Mesenchymal stem cell (in vitro differentiated cells and primary cell): ENCODE measurements at regions not wholly inside any gene's neighbourhood (a gene's known extent, or its start where the extent isn't known, plus 50 kb on each side); places are given as distances from the start of the nearest gene placed in this dataset.

Experiments
- DNase-seq: peaks from one replicate; pipeline ENCODE4 v3.0.0-alpha.2; 2013
- H2AFZ ChIP-seq: one replicate; pipeline ENCODE4 v1.6.1; 2013; ENCODE audit warnings: low read depth, mild to moderate bottlenecking, control low read depth, inconsistent platforms, low read length, moderate library complexity
- H2AK5ac ChIP-seq: 2 replicates; pipeline ENCODE4 v1.6.1; 2013; ENCODE audit warnings: low read length, moderate library complexity, mild to moderate bottlenecking, inconsistent platforms; ENCODE audit not compliant: severe bottlenecking
- H2BK120ac ChIP-seq: one replicate; pipeline ENCODE4 v1.6.1; 2013; ENCODE audit warnings: low read depth, mild to moderate bottlenecking, inconsistent platforms, low read length, moderate library complexity
- H2BK12ac ChIP-seq, 2 experiments: one replicate each; pipeline ENCODE4 v1.6.1; 2013; ENCODE audit warnings: inconsistent platforms in 2 of 2, low read length in 2 of 2, mild to moderate bottlenecking in 2 of 2, moderate library complexity in 2 of 2, control low read depth in 1 of 2
- H2BK15ac ChIP-seq: one replicate; pipeline ENCODE4 v1.6.1; 2013; ENCODE audit warnings: mild to moderate bottlenecking, low read depth, inconsistent platforms; ENCODE audit not compliant: poor library complexity, severe bottlenecking
- H2BK5ac ChIP-seq: 2 replicates; pipeline ENCODE4 v1.6.1; 2013; ENCODE audit warnings: low read depth, mild to moderate bottlenecking, low read length, control low read depth, inconsistent platforms; ENCODE audit not compliant: poor library complexity, severe bottlenecking
- H3K14ac ChIP-seq, 2 experiments: one replicate each; pipeline ENCODE4 v1.6.1; 2013; ENCODE audit warnings: inconsistent platforms in 2 of 2, low read length in 2 of 2, control low read depth in 1 of 2, mild to moderate bottlenecking in 1 of 2, moderate library complexity in 1 of 2
- H3K18ac ChIP-seq, 2 experiments: one replicate each; pipeline ENCODE4 v1.6.1; 2013; ENCODE audit warnings: inconsistent platforms in 2 of 2, low read length in 2 of 2, control low read depth in 1 of 2, low read depth in 1 of 2, mild to moderate bottlenecking in 1 of 2
- H3K23ac ChIP-seq, 2 experiments: one replicate each; pipeline ENCODE4 v1.6.1; 2013; ENCODE audit warnings: inconsistent platforms in 2 of 2, low read length in 2 of 2, mild to moderate bottlenecking in 2 of 2, moderate library complexity in 2 of 2, control low read depth in 1 of 2
- H3K27ac ChIP-seq: 2 replicates; pipeline ENCODE4 v1.5.1; 2013; ENCODE audit warnings: mild to moderate bottlenecking, moderate library complexity, low read length, control low read depth, inconsistent platforms; ENCODE audit not compliant: poor library complexity, severe bottlenecking
- H3K27me3 ChIP-seq, 2 experiments: 2 replicates each; pipeline versions ENCODE4 v1.6.1 to v1.7.0; 2013; ENCODE audit warnings: low read length in 2 of 2, mild to moderate bottlenecking in 2 of 2, moderate library complexity in 2 of 2, control low read depth in 1 of 2, inconsistent platforms in 1 of 2; ENCODE audit not compliant: control insufficient read depth in 1 of 2, insufficient read depth in 1 of 2
- H3K36me3 ChIP-seq, 2 experiments: 2 replicates each; pipeline versions ENCODE4 v1.6.1 to v1.7.0; 2013; ENCODE audit warnings: low read length in 2 of 2, control low read depth in 1 of 2, inconsistent platforms in 1 of 2, low read depth in 1 of 2, mild to moderate bottlenecking in 1 of 2; ENCODE audit not compliant: insufficient read depth in 2 of 2, control insufficient read depth in 1 of 2
- H3K4ac ChIP-seq, 2 experiments: one replicate each; pipeline ENCODE4 v1.6.1; 2013; ENCODE audit warnings: inconsistent platforms in 2 of 2, low read length in 2 of 2, mild to moderate bottlenecking in 2 of 2, moderate library complexity in 2 of 2, control low read depth in 1 of 2, low read depth in 1 of 2
- H3K4me1 ChIP-seq: 2 replicates; pipeline ENCODE4 v1.6.1; 2013; ENCODE audit warnings: low read depth, low read length, control low read depth; ENCODE audit not compliant: control insufficient read depth, insufficient read depth
- H3K4me2 ChIP-seq: 2 replicates; pipeline ENCODE4 v1.6.1; 2013; ENCODE audit warnings: low read length, mild to moderate bottlenecking, inconsistent platforms; ENCODE audit not compliant: poor library complexity, severe bottlenecking
- H3K4me3 ChIP-seq, 2 experiments: 2 replicates each; pipeline versions ENCODE4 v1.5.1 to v1.7.0; 2013; ENCODE audit warnings: low read length in 2 of 2, mild to moderate bottlenecking in 2 of 2, control low read depth in 1 of 2, low read depth in 1 of 2; ENCODE audit not compliant: insufficient read depth in 1 of 2
- H3K79me1 ChIP-seq: replicated peaks from 2 replicates; pipeline ENCODE4 v1.6.1; 2013; ENCODE audit warnings: mild to moderate bottlenecking, control low read depth, low read length, inconsistent platforms; ENCODE audit not compliant: poor library complexity, severe bottlenecking
- H3K9ac ChIP-seq: 2 replicates; pipeline ENCODE4 v1.7.0; 2013; ENCODE audit warnings: mild to moderate bottlenecking, low read length, moderate library complexity
- H3K9me3 ChIP-seq: 2 replicates; pipeline ENCODE4 v1.7.0; 2013; ENCODE audit warnings: mild to moderate bottlenecking, low read length; ENCODE audit not compliant: control insufficient read depth
- H4K8ac ChIP-seq: one replicate; pipeline ENCODE4 v1.6.1; 2013; ENCODE audit warnings: inconsistent platforms, mild to moderate bottlenecking, low read length, moderate library complexity
- H4K91ac ChIP-seq: one replicate; pipeline ENCODE4 v1.6.1; 2013; ENCODE audit warnings: mild to moderate bottlenecking, low read length, inconsistent platforms
- WGBS: methylation state at CpG from one replicate; pipeline ENCODE4 v1.1.7; 2013; ENCODE audit warnings: mixed read lengths; 5-methylcytosine and 5-hydroxymethylcytosine counted together

DNA sequence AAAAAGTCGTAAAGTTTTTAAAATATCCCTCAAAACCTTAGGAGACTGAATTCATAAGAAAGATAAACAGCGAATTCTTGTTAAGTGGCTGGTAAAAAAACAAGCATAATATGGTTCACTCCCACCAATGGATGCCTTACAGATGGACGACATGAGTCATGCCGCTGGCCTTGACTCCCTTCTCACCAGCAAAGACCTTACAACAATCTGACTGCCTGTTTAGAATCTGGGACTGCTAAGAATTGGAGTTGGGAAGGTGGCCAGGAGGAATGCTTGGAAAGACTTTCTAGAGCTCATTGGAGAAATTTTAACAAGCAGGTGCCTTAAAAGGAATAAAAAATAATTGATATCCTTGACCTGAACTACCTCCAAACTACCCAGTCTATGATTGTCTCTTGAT is 206.9 kb upstream of the FMN2 start:
- no peak overlapping the region for H2AK5ac ChIP-seq
- H3K4me2 ChIP-seq = no peak overlapping the region
- no peaks in the 10 kb centered on the region for H3K79me1 ChIP-seq
- H2BK15ac ChIP-seq = no peak overlapping the region
- no peak overlapping the region for H4K8ac ChIP-seq
- DNase-seq = no peak
- H3K27me3 ChIP-seq = peaks cover 0 to 3% of the 10 kb centered on the region in 2 experiments
- WGBS = 90% methylated on average over 3 of the region's 4 CpGs
- H2BK120ac ChIP-seq = no peak overlapping the region
- no peak overlapping the region for H3K23ac ChIP-seq
- no peak overlapping the region for H2BK12ac ChIP-seq
- H3K27ac ChIP-seq = no peak overlapping the region
- no peaks in the 10 kb centered on the region for H3K4me1 ChIP-seq
- no peak overlapping the region for H2AFZ ChIP-seq
- no peaks in the 10 kb centered on the region for H3K36me3 ChIP-seq
- H3K4ac ChIP-seq = no peak overlapping the region
- no peak overlapping the region for H3K18ac ChIP-seq
- no peak overlapping the region for H3K9ac ChIP-seq
- no peaks in the 10 kb centered on the region for H3K9me3 ChIP-seq
- no peak overlapping the region for H3K4me3 ChIP-seq
- no peak overlapping the region for H4K91ac ChIP-seq
- H2BK5ac ChIP-seq = no peak overlapping the region
- no peak overlapping the region for H3K14ac ChIP-seq

DNA sequence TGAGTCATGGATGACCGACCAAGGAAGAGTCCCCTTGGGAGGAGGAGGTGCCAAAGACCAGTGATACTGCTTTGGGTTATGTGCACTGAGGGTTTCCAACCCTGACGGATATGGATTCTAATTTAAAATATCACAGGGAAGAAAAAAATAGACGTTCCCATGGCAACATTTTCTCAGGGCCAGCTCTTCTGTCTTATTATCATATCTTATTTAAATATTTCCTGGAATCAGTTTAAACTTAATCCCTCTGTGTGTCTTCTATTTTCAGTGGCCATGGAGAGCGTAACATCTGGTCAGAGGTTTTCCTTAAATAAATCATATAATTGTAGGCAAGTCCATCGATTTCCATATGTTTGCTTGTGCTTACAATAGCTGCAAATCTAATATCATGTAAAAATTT is 205.4 kb upstream of the FMN2 start:
- H2AK5ac ChIP-seq = no peak overlapping the region
- H3K27ac ChIP-seq = no peak overlapping the region
- H3K4me3 ChIP-seq = no peak overlapping the region
- H3K9ac ChIP-seq = no peak overlapping the region
- no peak overlapping the region for H4K8ac ChIP-seq
- 92% methylated on average over 2 of the region's 5 CpGs for WGBS
- no peak overlapping the region for H2BK120ac ChIP-seq
- H3K36me3 ChIP-seq = no peaks in the 10 kb centered on the region
- H3K4me2 ChIP-seq = no peak overlapping the region
- no peak overlapping the region for H3K18ac ChIP-seq
- H2AFZ ChIP-seq = no peak overlapping the region
- H4K91ac ChIP-seq = no peak overlapping the region
- no peak overlapping the region for H3K4ac ChIP-seq
- no peaks in the 10 kb centered on the region for H3K9me3 ChIP-seq
- H2BK12ac ChIP-seq = no peak overlapping the region
- H3K14ac ChIP-seq = no peak overlapping the region
- H2BK5ac ChIP-seq = no peak overlapping the region
- no peak overlapping the region for H3K23ac ChIP-seq
- H2BK15ac ChIP-seq = no peak overlapping the region
- no peaks in the 10 kb centered on the region for H3K4me1 ChIP-seq
- peaks cover 0 to 3% of the 10 kb centered on the region in 2 experiments for H3K27me3 ChIP-seq
- no peak for DNase-seq
- no peaks in the 10 kb centered on the region for H3K79me1 ChIP-seq

GRCh38 chr1:239888639-239889038 is 203.0 kb upstream of the FMN2 start:
- WGBS = 66% methylated on average over 4 of the region's 4 CpGs
- H2BK5ac ChIP-seq = no peak overlapping the region
- no peak overlapping the region for H2AFZ ChIP-seq
- no peaks in the 10 kb centered on the region for H3K9me3 ChIP-seq
- DNase-seq = no peak
- no peak overlapping the region for H4K91ac ChIP-seq
- H3K36me3 ChIP-seq = no peaks in the 10 kb centered on the region
- H2BK15ac ChIP-seq = no peak overlapping the region
- H3K9ac ChIP-seq = no peak overlapping the region
- H4K8ac ChIP-seq = no peak overlapping the region
- no peaks in the 10 kb centered on the region for H3K4me1 ChIP-seq
- H3K14ac ChIP-seq = no peak overlapping the region
- H2AK5ac ChIP-seq = no peak overlapping the region
- no peak overlapping the region for H3K4me2 ChIP-seq
- no peak overlapping the region for H3K4me3 ChIP-seq
- H3K18ac ChIP-seq = no peak overlapping the region
- H2BK12ac ChIP-seq = no peak overlapping the region
- H2BK120ac ChIP-seq = no peak overlapping the region
- H3K27ac ChIP-seq = no peak overlapping the region
- no peak overlapping the region for H3K23ac ChIP-seq
- no peak overlapping the region for H3K4ac ChIP-seq
- H3K27me3 ChIP-seq = peaks cover 0 to 3% of the 10 kb centered on the region in 2 experiments
- H3K79me1 ChIP-seq = no peaks in the 10 kb centered on the region

- no peak for DNase-seq
- no peak overlapping the region for H2BK12ac ChIP-seq
- no peak overlapping the region for H2AK5ac ChIP-seq
- H3K4me3 ChIP-seq = no peak overlapping the region
- H3K27me3 ChIP-seq = peaks cover 0 to 21% of the 10 kb centered on the region in 2 experiments
- no peak overlapping the region for H2BK5ac ChIP-seq
- no peaks in the 10 kb centered on the region for H3K36me3 ChIP-seq
- H3K4me2 ChIP-seq = no peak overlapping the region
- H3K9ac ChIP-seq = no peak overlapping the region
- H3K4me1 ChIP-seq = no peaks in the 10 kb centered on the region
- no peak overlapping the region for H4K91ac ChIP-seq
- H3K18ac ChIP-seq = no peak overlapping the region
- no peaks in the 10 kb centered on the region for H3K9me3 ChIP-seq
- H3K79me1 ChIP-seq = no peaks in the 10 kb centered on the region
- no peak overlapping the region for H2BK15ac ChIP-seq
- H3K4ac ChIP-seq = no peak overlapping the region
- H2BK120ac ChIP-seq = no peak overlapping the region
- H3K23ac ChIP-seq = no peak overlapping the region
- no peak overlapping the region for H3K14ac ChIP-seq
- H4K8ac ChIP-seq = no peak overlapping the region
- H2AFZ ChIP-seq = no peak overlapping the region
- 83% methylated on average over 1 of the region's 5 CpGs for WGBS
- no peak overlapping the region for H3K27ac ChIP-seq
Measured at GRCh38 chr1:239891621-239892358, 199.9 kb upstream of the FMN2 start.
